T-helper 1 cell treated with Interleukin-12 subunit alpha and Interleukin-12 subunit beta and Interleukin-4 antibody, amounts not matched to agents 30 ng/mL and 1 ng/mL, for 36 hours (primary cell): ENCODE measurements at regions not wholly inside any gene's neighbourhood (a gene's known extent, or its start where the extent isn't known, plus 50 kb on each side); places are given as distances from the start of the nearest gene placed in this dataset.
"Not testable (repeated sequence)": the region's sequence is repeated elsewhere in the genome, so short reads cannot be mapped to it uniquely, and the experiment has no call there.

Experiments
- intact Hi-C: fragments of 100-400 bp; cut with micrococcal nuclease; formaldehyde crosslinking; loops from one replicate; pipeline ENCODE4 v1.15.1; 2024

DNA sequence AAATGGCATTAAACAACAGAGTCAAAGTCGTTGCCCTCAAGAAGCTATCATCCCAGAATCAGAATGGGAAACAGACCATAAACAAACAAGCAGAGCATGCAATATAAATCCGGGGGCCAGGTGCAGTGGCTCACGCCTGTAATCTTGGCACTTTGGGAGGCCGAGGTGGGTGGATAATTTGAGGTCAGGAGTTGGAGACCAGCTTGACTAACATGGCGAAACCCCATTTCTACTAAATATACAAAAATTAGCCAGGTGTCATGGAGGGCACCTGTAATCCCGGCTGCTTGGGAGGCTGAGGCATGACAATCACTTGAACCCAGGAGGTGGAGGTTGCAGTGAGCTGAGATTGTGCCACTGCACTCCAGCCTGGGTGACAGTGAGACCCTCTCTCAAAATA is 249.8 kb downstream of the CYRIA start:
- intact Hi-C loops: not testable (repeated sequence)

DNA sequence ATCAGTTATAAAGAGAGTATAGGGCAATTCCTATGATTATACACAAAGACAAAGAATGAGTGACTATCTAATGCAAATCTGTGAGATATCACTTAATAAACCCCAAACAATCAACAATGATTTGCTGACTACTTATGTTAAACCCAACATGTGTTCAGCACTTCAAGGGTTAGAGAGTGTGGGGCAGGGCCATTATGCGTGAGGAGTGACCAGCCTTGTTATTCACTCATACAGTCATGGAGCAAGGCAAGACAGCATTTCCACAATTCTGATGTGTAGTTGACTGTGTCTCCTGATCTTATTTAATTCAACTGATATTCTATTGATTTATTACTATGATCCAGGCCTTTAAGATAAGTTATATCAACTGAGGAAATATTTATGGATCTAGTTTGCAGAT is 251.7 kb downstream of the CYRIA start:
- intact Hi-C loops: no loop called here

DNA sequence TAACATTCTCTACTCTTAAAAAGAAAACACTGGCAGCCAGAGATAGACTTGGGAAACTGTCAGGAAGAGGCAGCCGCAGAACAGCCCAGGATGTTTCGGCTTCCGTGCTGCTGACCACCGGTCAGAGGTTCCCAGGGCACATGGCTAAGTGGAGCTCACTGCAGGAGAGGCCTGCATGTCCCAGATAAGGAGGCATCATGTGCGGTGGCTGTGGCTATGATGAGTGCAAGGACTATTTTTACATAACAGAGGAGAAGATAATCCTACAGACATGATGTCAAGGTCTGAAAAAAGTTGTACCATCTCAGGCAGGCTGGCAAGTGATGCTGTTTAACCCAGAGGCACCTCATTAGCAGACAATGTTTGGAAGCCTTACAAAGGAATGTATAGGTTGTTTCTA is 252.3 kb downstream of the CYRIA start:
- intact Hi-C loops: no loop called here

DNA sequence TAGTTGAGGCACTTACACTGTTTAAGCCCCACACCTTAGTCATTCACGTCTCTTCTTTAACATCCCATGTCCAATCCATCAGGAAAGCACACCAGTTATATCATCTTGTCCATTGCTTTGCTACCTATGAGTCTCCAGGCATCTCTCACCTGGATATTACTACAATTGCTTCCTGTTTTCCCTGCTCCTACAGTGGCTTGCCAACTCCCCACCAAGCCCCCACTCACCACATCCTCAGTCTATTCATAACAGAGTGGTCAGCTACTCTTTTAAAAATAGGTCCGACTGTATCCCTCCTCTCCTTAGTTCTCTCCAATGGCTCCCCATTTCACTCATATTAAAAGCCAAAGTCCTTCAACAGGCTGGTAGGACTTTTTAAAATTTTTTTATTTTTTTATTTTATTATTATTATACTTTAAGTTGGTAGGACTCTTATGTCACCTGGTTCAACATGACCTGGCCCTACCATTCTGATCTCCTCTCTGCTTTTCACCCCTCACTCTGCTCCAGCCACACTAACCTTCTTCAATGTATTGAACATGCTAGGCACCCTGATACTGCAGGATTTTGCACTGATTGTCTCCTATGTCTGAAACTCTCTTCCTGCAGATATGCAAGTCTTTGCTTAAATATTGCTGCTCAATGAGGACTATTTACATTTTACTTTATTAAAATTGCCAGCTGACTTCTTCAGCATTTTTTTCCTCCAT is 253.2 kb downstream of the CYRIA start:
- intact Hi-C loops: no loop called here

DNA sequence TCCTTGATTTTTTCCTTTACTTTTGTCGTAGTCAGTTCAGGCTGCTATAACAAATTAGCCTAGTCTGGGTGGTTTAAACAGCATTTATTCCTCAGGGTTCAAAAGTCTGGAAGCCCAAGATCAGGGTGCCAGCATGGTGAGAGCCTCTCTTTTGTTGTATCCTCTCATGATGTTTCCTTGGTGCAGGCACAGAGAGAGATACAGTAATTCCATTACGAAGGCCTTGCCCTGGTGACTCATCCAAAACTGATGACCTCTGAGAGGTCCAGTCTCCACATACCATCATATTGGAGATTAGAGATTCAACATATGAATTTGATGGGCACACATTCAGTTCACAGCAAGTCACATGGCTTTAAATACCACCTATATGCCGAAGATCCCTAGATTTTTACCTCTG is 253.8 kb downstream of the CYRIA start:
- intact Hi-C loops: no loop called here

DNA sequence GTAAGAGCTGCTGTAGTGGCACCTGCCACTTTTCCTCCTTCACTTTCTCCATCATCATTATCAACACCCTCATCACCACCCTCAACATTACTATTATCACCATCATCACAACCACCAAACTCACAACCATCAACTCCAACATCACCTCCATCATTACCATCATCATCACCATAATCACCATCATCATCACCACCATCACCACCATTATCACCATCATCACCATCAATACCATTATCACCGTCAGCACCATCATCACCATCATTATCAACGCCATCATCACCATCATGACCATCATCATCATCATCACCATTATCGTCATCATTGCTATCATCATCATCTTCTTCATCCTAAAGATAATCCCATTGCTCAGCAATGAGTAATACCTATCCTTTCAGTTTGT is 255.8 kb downstream of the CYRIA start:
- intact Hi-C loops: no loop called here

DNA sequence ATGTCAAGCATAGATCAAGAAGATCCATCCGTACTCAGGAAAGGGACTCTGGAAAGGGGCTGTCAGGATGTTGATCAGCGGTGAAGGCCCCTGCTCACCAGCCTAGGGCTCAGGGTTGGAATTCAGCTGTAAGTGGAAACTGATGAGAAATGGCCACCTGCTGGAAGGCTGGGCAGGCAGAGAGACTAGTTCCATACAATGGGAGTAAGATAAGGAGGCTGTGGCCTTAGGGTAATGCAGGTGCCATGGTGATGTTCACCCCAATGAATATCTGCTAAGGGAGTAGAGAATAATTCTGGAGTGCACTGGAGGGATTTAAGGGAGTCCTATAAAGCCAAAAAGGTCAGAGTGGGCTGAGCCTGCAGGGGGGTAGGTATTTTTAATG is 256.6 kb downstream of the CYRIA start:
- intact Hi-C loops: no loop called here

DNA sequence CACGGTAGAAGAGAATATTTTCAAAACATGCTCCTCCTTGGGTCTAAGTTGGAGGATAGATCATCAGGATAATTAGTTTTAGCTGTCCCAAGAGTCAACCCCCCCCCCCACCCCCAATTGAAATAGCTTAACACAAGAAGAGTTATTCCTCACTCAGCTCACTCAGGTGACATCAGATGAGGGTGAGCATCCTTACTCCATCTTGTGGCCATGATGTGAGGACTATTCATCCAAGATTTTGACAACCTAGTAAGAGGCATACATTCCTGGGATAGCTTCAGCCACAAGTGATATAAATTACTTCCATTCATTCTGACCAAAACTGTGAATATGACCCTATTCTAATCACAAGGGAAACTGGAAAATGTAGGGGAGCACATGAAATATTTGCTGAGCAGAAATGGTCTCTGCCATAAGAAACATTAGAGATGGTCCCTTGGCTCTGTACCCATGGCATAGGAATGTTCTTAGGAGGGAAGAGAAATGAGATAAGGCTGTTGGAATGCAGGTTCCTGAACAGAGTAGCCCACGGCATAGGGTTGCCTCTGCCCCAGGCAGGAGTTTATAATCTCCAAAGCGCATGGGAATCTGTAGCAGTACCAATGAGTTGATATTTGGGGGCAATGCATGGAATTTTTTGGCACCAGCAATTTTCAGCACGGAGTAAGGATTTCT is 257.2 kb downstream of the CYRIA start:
- intact Hi-C loops: no loop called here

DNA sequence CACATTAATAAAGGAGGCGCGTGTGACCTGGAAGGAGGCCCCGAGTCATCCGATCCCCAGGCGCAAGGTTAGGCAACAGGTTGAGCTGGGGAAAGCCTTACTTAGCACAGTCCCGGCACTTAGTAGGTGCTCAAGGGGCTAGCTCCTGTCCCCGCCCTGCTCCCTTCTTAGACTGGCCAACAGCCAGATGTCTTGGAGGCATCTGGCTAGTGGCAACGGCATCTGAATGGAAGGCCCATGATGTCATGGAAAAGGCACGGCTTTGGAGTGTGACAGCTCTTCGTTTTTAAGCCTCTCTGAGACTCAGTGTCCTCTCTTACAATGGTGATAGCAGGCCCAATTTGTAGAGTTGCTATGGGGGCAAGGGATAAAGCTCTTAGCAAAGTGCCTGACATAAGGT is 258.3 kb downstream of the CYRIA start:
- intact Hi-C loops: no loop called here

DNA sequence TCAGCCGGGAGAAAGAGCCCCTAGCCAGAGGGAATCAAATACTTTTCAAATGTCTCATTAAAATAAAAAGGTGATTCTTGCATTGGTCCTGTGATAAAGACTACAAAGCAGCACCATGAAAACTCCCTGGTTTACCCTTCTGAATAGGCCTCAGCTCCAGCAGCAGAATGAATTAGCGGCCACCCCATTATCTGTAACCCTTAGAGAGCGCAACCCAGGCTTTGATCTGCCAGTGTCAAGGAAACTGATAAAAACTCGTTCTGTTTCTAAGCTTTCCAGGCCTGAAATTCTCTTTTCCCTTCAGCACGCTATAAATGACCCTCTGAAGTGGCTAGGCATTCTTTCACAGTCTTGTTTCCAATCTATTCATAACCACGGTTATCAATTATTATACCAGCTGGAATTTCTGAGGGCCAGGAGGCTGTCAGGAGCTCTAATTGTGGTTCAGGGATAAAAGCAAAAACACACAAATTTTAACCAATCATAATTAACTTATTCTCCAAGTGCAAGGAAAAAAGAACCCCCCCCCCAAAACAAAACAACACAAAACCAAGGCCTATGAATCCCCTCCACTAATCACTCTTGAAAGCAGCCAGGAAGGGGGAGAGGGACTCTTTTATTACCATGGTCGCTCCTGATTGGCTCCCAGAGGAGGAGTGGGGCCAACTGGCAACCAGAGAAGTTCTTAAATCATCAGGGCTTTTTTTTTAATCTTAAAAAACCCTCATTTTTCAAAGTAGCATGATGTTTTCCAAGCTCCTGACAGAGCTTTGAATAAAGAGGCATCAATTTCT is 258.9 kb downstream of the CYRIA start:
- intact Hi-C loops: no loop called here

DNA sequence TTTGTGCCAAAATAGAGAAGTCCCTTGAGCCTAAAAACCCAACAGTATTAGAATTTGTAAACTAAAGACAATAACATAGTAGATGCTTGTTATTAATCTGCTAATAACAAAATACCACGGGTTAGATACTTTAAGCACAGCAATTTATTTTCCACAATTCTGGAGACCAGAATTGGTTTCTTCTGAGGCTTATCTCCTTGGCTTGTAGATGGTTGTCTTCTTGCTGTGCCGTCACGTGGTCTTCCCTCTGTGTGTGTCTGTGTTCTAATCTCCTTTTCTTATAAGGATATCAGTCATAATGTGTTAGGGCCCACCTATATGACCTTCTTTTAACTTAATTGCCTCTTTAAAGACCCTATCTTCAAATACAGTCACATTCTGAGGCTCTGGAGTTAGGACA is 260.1 kb downstream of the CYRIA start:
- intact Hi-C loops: no loop called here

DNA sequence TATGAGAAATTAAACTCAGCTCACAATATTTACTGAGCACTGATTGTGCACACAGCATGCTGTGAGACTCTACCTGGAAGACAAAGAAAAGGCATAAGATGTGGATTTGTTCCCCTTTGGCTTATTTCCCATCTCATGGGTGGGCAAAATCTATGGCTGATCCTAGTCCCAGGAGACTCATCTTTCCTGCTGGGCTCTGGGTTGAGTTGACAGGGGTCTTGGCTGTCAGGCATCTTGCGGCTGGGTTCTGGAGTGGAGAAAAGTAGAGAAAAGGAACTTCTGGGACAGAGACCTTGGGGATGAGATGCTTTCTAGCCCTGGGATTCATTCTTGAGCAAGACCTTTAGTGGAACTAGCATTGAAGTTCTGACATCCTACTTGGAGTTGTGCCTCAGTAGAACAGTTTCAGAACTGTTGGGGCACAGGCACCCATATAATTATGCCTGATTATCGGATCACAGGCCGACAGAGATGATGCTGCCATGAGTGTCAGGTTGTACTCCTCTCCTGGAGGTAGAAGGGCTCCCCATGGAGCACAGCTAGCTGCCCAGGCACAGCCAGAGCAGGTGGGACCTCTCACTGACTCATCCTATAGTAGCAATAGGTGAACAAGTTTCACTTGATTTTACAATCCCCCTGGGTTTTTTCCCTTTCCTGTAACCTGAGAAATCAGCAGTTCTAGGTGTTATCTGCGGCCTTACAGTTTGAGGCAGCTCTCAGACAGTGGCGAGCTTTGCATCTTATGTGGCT is 260.9 kb downstream of the CYRIA start:
- intact Hi-C loops: no loop called here

DNA sequence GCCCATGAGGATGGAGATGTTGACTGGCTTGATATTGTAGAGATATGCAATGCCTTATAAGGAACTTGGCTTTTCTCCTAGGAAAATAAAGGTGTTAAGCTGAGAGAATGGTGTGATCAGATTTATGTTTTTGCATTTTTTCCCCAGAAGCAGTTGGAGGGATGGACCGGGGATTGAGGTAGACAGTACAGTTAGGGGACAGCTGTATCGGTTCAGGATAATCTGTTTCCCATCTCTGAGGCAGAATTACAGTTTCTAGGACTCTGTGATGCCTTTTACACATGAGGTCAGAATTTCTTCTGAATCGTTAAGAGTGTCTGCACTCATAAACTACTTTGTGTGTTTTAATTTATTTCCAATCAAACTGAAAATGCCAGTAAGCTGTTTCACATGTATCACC is 261.5 kb downstream of the CYRIA start:
- intact Hi-C loops: no loop called here

DNA sequence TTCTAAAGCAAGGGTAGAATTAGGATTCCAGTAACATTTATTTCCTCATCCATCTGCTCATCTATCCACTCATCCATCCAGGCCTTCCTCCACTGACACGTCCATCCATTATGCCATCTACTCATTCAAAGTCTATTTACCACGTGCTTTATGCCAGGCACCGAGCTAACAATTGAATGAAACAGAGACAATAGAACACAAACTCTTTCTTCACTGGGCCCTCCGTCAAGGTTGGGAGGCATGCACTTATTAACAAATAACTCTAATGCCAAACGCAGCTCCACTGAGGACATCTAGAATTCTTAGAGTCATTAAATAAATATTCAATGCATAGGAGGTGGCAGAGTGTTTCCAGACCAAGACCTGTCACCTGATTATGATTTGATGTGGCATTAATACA is 262.7 kb downstream of the CYRIA start:
- intact Hi-C loops: no loop called here

DNA sequence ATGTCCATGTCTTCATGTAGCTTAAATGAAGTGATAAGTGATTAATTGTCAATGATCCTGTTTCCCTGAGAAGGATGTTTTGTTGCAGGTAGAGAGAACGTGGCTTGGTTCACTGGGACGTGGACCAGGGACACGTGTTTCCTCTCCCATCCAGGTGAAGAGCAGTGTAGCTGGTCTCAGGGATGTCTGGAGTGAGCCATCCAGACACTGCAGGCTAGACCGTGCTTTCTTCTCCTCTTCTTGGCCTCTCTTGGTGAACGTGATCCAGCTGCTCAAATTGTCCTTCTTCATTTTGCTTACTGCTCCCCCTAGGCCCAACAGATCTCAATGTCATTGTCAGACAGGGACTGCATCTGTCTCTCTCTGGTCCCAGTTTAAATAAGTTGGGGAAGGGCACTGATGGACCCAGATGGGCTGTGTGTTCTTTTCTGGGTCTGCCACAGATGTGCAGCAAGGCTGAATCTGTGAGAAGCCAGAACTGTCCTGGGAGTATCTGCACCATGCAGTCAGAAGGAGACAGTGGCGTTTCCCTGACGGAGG is 263.8 kb downstream of the CYRIA start:
- intact Hi-C loops: no loop called here

DNA sequence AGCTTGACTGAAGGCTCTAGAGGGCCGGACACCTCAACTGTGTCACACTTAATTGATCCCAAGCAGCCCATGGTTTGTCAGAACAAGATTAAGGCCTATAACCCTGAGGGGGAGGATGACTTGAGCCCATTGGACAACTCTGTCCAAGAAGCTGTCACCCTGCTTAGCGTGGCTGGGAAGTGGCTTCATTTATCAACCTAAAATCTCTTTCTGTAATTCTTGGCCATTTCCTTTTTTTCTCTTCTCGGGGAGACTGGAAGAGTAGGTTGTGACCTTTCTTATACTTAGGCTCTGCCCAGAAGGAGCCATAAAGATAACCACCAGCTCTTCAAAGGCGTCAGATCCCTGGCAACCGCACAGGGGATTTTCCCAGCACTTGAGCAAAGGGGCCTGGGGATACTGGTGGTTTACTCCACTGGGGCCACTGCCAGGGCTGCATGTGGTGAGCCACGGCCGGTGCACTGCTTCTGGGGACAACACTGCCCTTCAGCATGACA is 265.5 kb downstream of the CYRIA start:
- intact Hi-C loops: no loop called here

DNA sequence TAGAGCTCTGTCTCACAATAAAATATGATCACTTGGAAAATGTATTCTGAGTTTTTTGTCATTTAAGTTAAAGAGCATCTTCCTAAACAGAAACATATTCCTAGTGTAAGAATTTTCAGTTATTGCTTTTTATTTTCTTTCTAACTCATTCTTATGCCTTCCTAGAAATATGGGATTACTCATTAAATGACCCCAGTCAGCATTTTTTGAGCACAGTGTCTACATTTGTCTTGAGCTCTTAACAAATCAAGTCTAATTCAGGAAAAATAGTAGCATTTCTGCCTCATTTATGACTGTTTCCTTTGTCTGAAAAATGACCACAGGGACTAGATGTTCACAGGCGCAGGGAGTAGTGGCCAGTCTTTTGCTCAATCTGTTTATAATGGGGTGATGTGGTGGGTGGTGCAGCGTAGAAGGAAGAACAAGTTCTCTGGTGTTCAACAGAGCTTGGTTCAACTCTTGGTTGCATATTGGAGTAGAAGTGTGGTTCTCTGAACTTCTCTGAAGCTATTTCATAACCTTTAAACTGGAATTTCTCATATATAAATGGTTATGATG is 267.1 kb downstream of the CYRIA start:
- intact Hi-C loops: no loop called here

DNA sequence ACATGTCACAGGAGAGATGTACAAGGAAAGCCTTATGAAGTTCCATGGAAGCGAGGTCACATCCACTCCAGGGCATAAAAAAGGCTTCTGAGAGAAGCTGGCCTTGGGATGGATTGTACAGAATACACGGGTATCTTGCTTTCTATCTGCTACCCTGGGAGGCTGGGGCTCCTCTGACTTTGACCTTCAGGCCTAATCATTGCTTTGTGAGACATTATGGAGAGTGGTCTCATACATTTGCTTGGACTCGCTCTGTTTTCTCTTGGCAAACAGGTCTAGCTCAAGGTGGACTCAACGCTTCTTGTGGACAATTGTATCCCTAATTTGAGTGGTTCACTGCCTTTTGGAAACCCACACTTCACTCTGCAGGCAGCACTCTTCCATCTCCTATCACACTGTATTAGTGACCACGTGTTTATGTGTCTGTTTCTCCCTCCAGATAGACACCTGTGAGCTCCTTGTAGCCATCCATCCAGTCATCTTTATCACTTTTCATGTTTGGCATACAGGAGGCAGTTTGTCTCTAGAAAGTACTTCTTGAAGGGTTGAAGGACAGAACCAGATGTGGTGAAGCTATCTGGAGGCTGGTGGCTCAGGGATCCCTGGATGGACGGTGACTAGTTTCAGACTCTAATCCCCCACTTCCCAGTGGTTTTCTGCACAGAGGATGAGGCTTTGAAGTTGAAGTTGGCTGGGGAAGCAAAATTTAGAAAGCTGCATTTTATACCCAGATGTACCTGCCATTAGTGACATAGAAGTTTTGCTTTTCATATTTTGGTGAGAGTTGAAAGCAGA is 267.8 kb downstream of the CYRIA start:
- intact Hi-C loops: no loop called here

DNA sequence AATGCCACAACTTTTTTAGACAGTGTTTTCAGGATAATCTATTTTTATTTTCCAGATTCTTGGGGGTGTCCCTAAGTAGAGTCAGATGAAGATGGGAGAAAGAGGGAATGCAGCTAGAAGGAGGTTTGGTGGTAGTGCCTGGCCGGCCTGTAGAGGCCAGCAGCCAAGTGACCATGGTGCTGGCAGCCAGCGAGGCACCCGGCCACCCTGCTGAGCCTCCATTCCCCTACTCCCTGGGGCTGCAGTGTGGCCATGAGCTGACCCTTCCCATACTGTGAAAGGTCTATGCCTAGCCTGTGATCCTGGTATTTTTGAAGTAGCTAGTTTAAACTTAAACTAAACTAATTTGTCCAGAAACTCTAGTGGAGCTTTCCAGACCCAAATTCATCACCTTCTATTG is 268.6 kb downstream of the CYRIA start:
- intact Hi-C loops: no loop called here

DNA sequence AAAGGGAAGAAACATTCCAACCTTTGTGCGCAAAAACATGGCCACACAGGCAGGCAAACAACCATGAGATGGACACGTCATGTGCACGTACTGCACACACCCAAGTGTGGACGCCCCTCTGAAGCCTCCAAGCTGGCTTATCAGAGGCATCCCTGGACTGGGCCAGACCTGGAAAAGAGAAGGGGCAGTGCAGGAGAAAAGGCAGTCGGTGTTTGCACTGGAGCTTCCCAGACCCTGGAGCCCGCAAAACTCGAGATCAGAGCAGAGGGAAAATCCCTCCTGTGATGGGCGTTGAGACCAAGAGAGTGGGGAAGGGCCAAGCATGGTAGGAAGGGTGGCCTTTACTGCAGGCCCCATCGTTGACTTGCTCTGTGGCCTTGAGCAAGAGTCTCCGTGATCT is 269.5 kb downstream of the CYRIA start:
- intact Hi-C loops: no loop called here
